ENCODE measurements at regions not wholly inside any gene's neighbourhood (a gene's known extent, or its start where the extent isn't known, plus 50 kb on each side); places are given as distances from the start of the nearest gene placed in this dataset.
"Not testable (repeated sequence)": the region's sequence is repeated elsewhere in the genome, so short reads cannot be mapped to it uniquely, and the experiment has no call there.

- H3K27ac ChIP-seq (ENCODE audit: low read depth, low read length); H3K36me3 ChIP-seq (ENCODE audit: control insufficient read depth, insufficient read depth, low read length); DNase-seq (ENCODE audit: low read depth in 4 of 6, low spot score in 6 of 6); H3K4me3 ChIP-seq (ENCODE audit: low read depth, low read length); H3K27me3 ChIP-seq (ENCODE audit: control insufficient read depth, insufficient read depth, low read length); H3K4me1 ChIP-seq (ENCODE audit: control insufficient read depth, insufficient read depth, low read length); H3K9me3 ChIP-seq (ENCODE audit: control insufficient read depth, insufficient read depth, low read length): not testable (repeated sequence)
- WGBS (ENCODE audit: insufficient coverage): no CpG with 5 or more reads among the region's 14 CpGs
Observed at GRCh38 chr3:135658451-135658850, 307.1 kb upstream of the PPP2R3A start.

GRCh38 chr3:135667061-135667460, 298.5 kb upstream of the PPP2R3A start:
- H3K27me3 ChIP-seq (ENCODE audit: control insufficient read depth, insufficient read depth, low read length): no peaks in the 10 kb centered on the region
- WGBS (ENCODE audit: insufficient coverage): 62% methylated on average over 1 of the region's 1 CpG
- H3K4me3 ChIP-seq (ENCODE audit: low read depth, low read length): no peak overlapping the region
- no peaks in the 10 kb centered on the region for H3K9me3 ChIP-seq (ENCODE audit: control insufficient read depth, insufficient read depth, low read length)
- no peak for DNase-seq (ENCODE audit: low read depth in 4 of 6, low spot score in 6 of 6)
- no peaks in the 10 kb centered on the region for H3K4me1 ChIP-seq (ENCODE audit: control insufficient read depth, insufficient read depth, low read length)
- H3K36me3 ChIP-seq (ENCODE audit: control insufficient read depth, insufficient read depth, low read length): no peaks in the 10 kb centered on the region
- no peak overlapping the region for H3K27ac ChIP-seq (ENCODE audit: low read depth, low read length)

- Histone ChIP-seq H3K4me3 (ENCODE audit: low read depth, low read length) (no peak overlapping the region), H3K4me1 (ENCODE audit: control insufficient read depth, insufficient read depth, low read length) (no peaks in the 10 kb centered on the region), H3K27ac (ENCODE audit: low read depth, low read length) (no peak overlapping the region), H3K27me3 (ENCODE audit: control insufficient read depth, insufficient read depth, low read length) (no peaks in the 10 kb centered on the region), H3K36me3 (ENCODE audit: control insufficient read depth, insufficient read depth, low read length) (no peaks in the 10 kb centered on the region), H3K9me3 (ENCODE audit: control insufficient read depth, insufficient read depth, low read length) (no peaks in the 10 kb centered on the region)
- WGBS (ENCODE audit: insufficient coverage): 100% methylated on average over 1 of the region's 3 CpGs
- no peak for DNase-seq (ENCODE audit: low read depth in 4 of 6, low spot score in 6 of 6)
Observed at GRCh38 chr3:135674508-135674907, 291.0 kb upstream of the PPP2R3A start.

GRCh38 chr3:135678386-135678785, 287.1 kb upstream of the PPP2R3A start:
- H3K9me3 ChIP-seq (ENCODE audit: control insufficient read depth, insufficient read depth, low read length): no peaks in the 10 kb centered on the region
- no peaks in the 10 kb centered on the region for H3K36me3 ChIP-seq (ENCODE audit: control insufficient read depth, insufficient read depth, low read length)
- H3K4me1 ChIP-seq (ENCODE audit: control insufficient read depth, insufficient read depth, low read length): no peaks in the 10 kb centered on the region
- DNase-seq (ENCODE audit: low read depth in 4 of 6, low spot score in 6 of 6): no peak
- no peak overlapping the region for H3K27ac ChIP-seq (ENCODE audit: low read depth, low read length)
- 78% methylated on average over 3 of the region's 4 CpGs for WGBS (ENCODE audit: insufficient coverage)
- no peak overlapping the region for H3K4me3 ChIP-seq (ENCODE audit: low read depth, low read length)
- no peaks in the 10 kb centered on the region for H3K27me3 ChIP-seq (ENCODE audit: control insufficient read depth, insufficient read depth, low read length)

GRCh38 chr3:135688003-135688402, 277.5 kb upstream of the PPP2R3A start:
- no peaks in the 10 kb centered on the region for H3K36me3 ChIP-seq (ENCODE audit: control insufficient read depth, insufficient read depth, low read length)
- H3K9me3 ChIP-seq (ENCODE audit: control insufficient read depth, insufficient read depth, low read length): no peaks in the 10 kb centered on the region
- 56% methylated on average over 1 of the region's 3 CpGs for WGBS (ENCODE audit: insufficient coverage)
- H3K4me3 ChIP-seq (ENCODE audit: low read depth, low read length): no peak overlapping the region
- H3K27me3 ChIP-seq (ENCODE audit: control insufficient read depth, insufficient read depth, low read length): no peaks in the 10 kb centered on the region
- no peak for DNase-seq (ENCODE audit: low read depth in 4 of 6, low spot score in 6 of 6)
- no peaks in the 10 kb centered on the region for H3K4me1 ChIP-seq (ENCODE audit: control insufficient read depth, insufficient read depth, low read length)
- H3K27ac ChIP-seq (ENCODE audit: low read depth, low read length): no peak overlapping the region

- H3K27ac ChIP-seq (ENCODE audit: low read depth, low read length): no peak overlapping the region
- H3K4me3 ChIP-seq (ENCODE audit: low read depth, low read length): no peak overlapping the region
- DNase-seq (ENCODE audit: low read depth in 4 of 6, low spot score in 6 of 6): no peak
- H3K4me1 ChIP-seq (ENCODE audit: control insufficient read depth, insufficient read depth, low read length): no peaks in the 10 kb centered on the region
- H3K27me3 ChIP-seq (ENCODE audit: control insufficient read depth, insufficient read depth, low read length): no peaks in the 10 kb centered on the region
- no CpG with 5 or more reads among the region's 3 CpGs for WGBS (ENCODE audit: insufficient coverage)
- no peaks in the 10 kb centered on the region for H3K36me3 ChIP-seq (ENCODE audit: control insufficient read depth, insufficient read depth, low read length)
- no peaks in the 10 kb centered on the region for H3K9me3 ChIP-seq (ENCODE audit: control insufficient read depth, insufficient read depth, low read length)
Observed at GRCh38 chr3:135690664-135691063, 274.9 kb upstream of the PPP2R3A start.

- DNase-seq (ENCODE audit: low read depth in 4 of 6, low spot score in 6 of 6): no peak
- Histone ChIP-seq H3K9me3 (ENCODE audit: control insufficient read depth, insufficient read depth, low read length) (no peaks in the 10 kb centered on the region), H3K27ac (ENCODE audit: low read depth, low read length) (no peak overlapping the region), H3K27me3 (ENCODE audit: control insufficient read depth, insufficient read depth, low read length) (no peaks in the 10 kb centered on the region), H3K36me3 (ENCODE audit: control insufficient read depth, insufficient read depth, low read length) (no peaks in the 10 kb centered on the region), H3K4me3 (ENCODE audit: low read depth, low read length) (no peak overlapping the region), H3K4me1 (ENCODE audit: control insufficient read depth, insufficient read depth, low read length) (no peaks in the 10 kb centered on the region)
- WGBS (ENCODE audit: insufficient coverage): no CpG with 5 or more reads among the region's 1 CpG
Observed at GRCh38 chr3:135691240-135691639, 274.3 kb upstream of the PPP2R3A start.

GRCh38 chr3:135694142-135694541, 271.4 kb upstream of the PPP2R3A start:
- H3K4me1 ChIP-seq (ENCODE audit: control insufficient read depth, insufficient read depth, low read length): no peaks in the 10 kb centered on the region
- no peak overlapping the region for H3K4me3 ChIP-seq (ENCODE audit: low read depth, low read length)
- H3K9me3 ChIP-seq (ENCODE audit: control insufficient read depth, insufficient read depth, low read length): no peaks in the 10 kb centered on the region
- H3K27ac ChIP-seq (ENCODE audit: low read depth, low read length): no peak overlapping the region
- DNase-seq (ENCODE audit: low read depth in 4 of 6, low spot score in 6 of 6): peak in 1 of 6 donors; percentile 25
- 57% methylated on average over 1 of the region's 1 CpG for WGBS (ENCODE audit: insufficient coverage)
- no peaks in the 10 kb centered on the region for H3K36me3 ChIP-seq (ENCODE audit: control insufficient read depth, insufficient read depth, low read length)
- H3K27me3 ChIP-seq (ENCODE audit: control insufficient read depth, insufficient read depth, low read length): no peaks in the 10 kb centered on the region

- H3K27ac ChIP-seq (ENCODE audit: low read depth, low read length): no peak overlapping the region
- no peaks in the 10 kb centered on the region for H3K4me1 ChIP-seq (ENCODE audit: control insufficient read depth, insufficient read depth, low read length)
- WGBS (ENCODE audit: insufficient coverage): 100% methylated on average over 2 of the region's 5 CpGs
- peak in 1 of 6 donors; percentile 69 for DNase-seq (ENCODE audit: low read depth in 4 of 6, low spot score in 6 of 6)
- peaks cover 1% of the 10 kb centered on the region for H3K9me3 ChIP-seq (ENCODE audit: control insufficient read depth, insufficient read depth, low read length)
- no peak overlapping the region for H3K4me3 ChIP-seq (ENCODE audit: low read depth, low read length)
- H3K27me3 ChIP-seq (ENCODE audit: control insufficient read depth, insufficient read depth, low read length): no peaks in the 10 kb centered on the region
- no peaks in the 10 kb centered on the region for H3K36me3 ChIP-seq (ENCODE audit: control insufficient read depth, insufficient read depth, low read length)
Observed at GRCh38 chr3:135699741-135700140, 265.8 kb upstream of the PPP2R3A start.

GRCh38 chr3:135706758-135707375, 258.7 kb upstream of the PPP2R3A start:
- Histone ChIP-seq H3K27me3 (ENCODE audit: control insufficient read depth, insufficient read depth, low read length) (no peaks in the 10 kb centered on the region), H3K4me1 (ENCODE audit: control insufficient read depth, insufficient read depth, low read length) (no peaks in the 10 kb centered on the region), H3K36me3 (ENCODE audit: control insufficient read depth, insufficient read depth, low read length) (no peaks in the 10 kb centered on the region), H3K4me3 (ENCODE audit: low read depth, low read length) (no peak overlapping the region), H3K9me3 (ENCODE audit: control insufficient read depth, insufficient read depth, low read length) (no peaks in the 10 kb centered on the region), H3K27ac (ENCODE audit: low read depth, low read length) (no peak overlapping the region)
- 89% methylated on average over 1 of the region's 4 CpGs for WGBS (ENCODE audit: insufficient coverage)
- DNase-seq (ENCODE audit: low read depth in 4 of 6, low spot score in 6 of 6): peak in 3 of 6 donors; percentile 9 to 80 (median 60)

All from spinal cord (tissue), 9 donors.